ENCODE measurements at regions not wholly inside any gene's neighbourhood (a gene's known extent, or its start where the extent isn't known, plus 50 kb on each side); places are given as distances from the start of the nearest gene placed in this dataset.
A peak's percentile ranks its signal among the peaks of the same experiment; 100 is the strongest.

GRCh38 chr20:57866250-57867106, 156.7 kb upstream of the PMEPA1 start:
- Histone ChIP-seq H3K9me3 (ENCODE audit: control insufficient read depth, low read length) (peaks cover 1% of the 10 kb centered on the region), H3K4me1 (ENCODE audit: control insufficient read depth, insufficient read depth, low read length) (no peaks in the 10 kb centered on the region), H3K4me3 (ENCODE audit: low read length) (no peak overlapping the region), H3K27ac (ENCODE audit: low read depth, low read length) (no peak overlapping the region), H3K9ac (ENCODE audit: extremely low read depth, low read length, poor library complexity, severe bottlenecking) (no peak overlapping the region), H3K36me3 (ENCODE audit: control insufficient read depth, insufficient read depth, low read length) (no peaks in the 10 kb centered on the region), H3K27me3 (ENCODE audit: control insufficient read depth, insufficient read depth, low read length, poor library complexity, severe bottlenecking) (no peaks in the 10 kb centered on the region)
- H3K27ac Mint-ChIP-seq: no peak overlapping the region
- H3K4me3 Mint-ChIP-seq: no peak overlapping the region
- H3K4me1 Mint-ChIP-seq: peaks cover 9% of the 10 kb centered on the region
- no peaks in the 10 kb centered on the region for H3K36me3 Mint-ChIP-seq (ENCODE audit: low read depth)
- H3K9me3 Mint-ChIP-seq: no peaks in the 10 kb centered on the region
- H3K27me3 Mint-ChIP-seq (ENCODE audit: insufficient read depth): peaks cover 3% of the 10 kb centered on the region
- no peak for DNase-seq
- peak; percentile 32 for TF ChIP-seq CTCF (conservative IDR thresholded peaks at IDR 0.05)
- 59 to 63% methylated on average over 2 to 6 of the region's 6 CpGs for WGBS, 2 experiments (ENCODE audit: insufficient coverage in 1 of 2, insufficient read length in 1 of 2)

GRCh38 chr20:57865266-57865665, 155.5 kb upstream of the PMEPA1 start:
- Mint-ChIP-seq H3K36me3 (ENCODE audit: low read depth) (no peaks in the 10 kb centered on the region), H3K27me3 (ENCODE audit: insufficient read depth) (peaks cover 2% of the 10 kb centered on the region), H3K4me3 (no peak overlapping the region), H3K9me3 (no peaks in the 10 kb centered on the region), H3K4me1 (peaks cover 9% of the 10 kb centered on the region), H3K27ac (no peak overlapping the region)
- no peak for TF ChIP-seq CTCF (conservative IDR thresholded peaks at IDR 0.05)
- no peak for DNase-seq
- Histone ChIP-seq H3K9ac (ENCODE audit: extremely low read depth, low read length, poor library complexity, severe bottlenecking) (no peak overlapping the region), H3K4me3 (ENCODE audit: low read length) (no peak overlapping the region), H3K9me3 (ENCODE audit: control insufficient read depth, low read length) (peaks cover 4% of the 10 kb centered on the region), H3K27me3 (ENCODE audit: control insufficient read depth, insufficient read depth, low read length, poor library complexity, severe bottlenecking) (no peaks in the 10 kb centered on the region), H3K27ac (ENCODE audit: low read depth, low read length) (no peak overlapping the region), H3K4me1 (ENCODE audit: control insufficient read depth, insufficient read depth, low read length) (no peaks in the 10 kb centered on the region), H3K36me3 (ENCODE audit: control insufficient read depth, insufficient read depth, low read length) (no peaks in the 10 kb centered on the region)
- WGBS, 2 experiments (ENCODE audit: insufficient coverage in 1 of 2, insufficient read length in 1 of 2): 86% methylated on average over 2 of the region's 2 CpGs; no CpG with 5 or more reads in 1 of the 2 experiments

- H3K9me3 ChIP-seq (ENCODE audit: control insufficient read depth, low read length): peaks cover 4% of the 10 kb centered on the region
- H3K36me3 Mint-ChIP-seq (ENCODE audit: low read depth): no peaks in the 10 kb centered on the region
- no peak for TF ChIP-seq CTCF (conservative IDR thresholded peaks at IDR 0.05)
- H3K4me1 Mint-ChIP-seq: no peaks in the 10 kb centered on the region
- no peak overlapping the region for H3K27ac Mint-ChIP-seq
- no peaks in the 10 kb centered on the region for H3K4me1 ChIP-seq (ENCODE audit: control insufficient read depth, insufficient read depth, low read length)
- DNase-seq: peak; percentile 6
- no peak overlapping the region for H3K27ac ChIP-seq (ENCODE audit: low read depth, low read length)
- peaks cover 2% of the 10 kb centered on the region for H3K27me3 Mint-ChIP-seq (ENCODE audit: insufficient read depth)
- H3K4me3 ChIP-seq (ENCODE audit: low read length): no peak overlapping the region
- H3K9ac ChIP-seq (ENCODE audit: extremely low read depth, low read length, poor library complexity, severe bottlenecking): no peak overlapping the region
- no peaks in the 10 kb centered on the region for H3K9me3 Mint-ChIP-seq
- 87 to 92% methylated on average over 3 to 6 of the region's 6 CpGs for WGBS, 2 experiments (ENCODE audit: insufficient coverage in 1 of 2, insufficient read length in 1 of 2)
- no peaks in the 10 kb centered on the region for H3K27me3 ChIP-seq (ENCODE audit: control insufficient read depth, insufficient read depth, low read length, poor library complexity, severe bottlenecking)
- no peak overlapping the region for H3K4me3 Mint-ChIP-seq
- H3K36me3 ChIP-seq (ENCODE audit: control insufficient read depth, insufficient read depth, low read length): no peaks in the 10 kb centered on the region
Observed at GRCh38 chr20:57860576-57860975, 150.8 kb upstream of the PMEPA1 start.

Measured in endodermal cell (in vitro differentiated cells).